OCI-LY7 (cell line): ENCODE measurements at regions not wholly inside any gene's neighbourhood (a gene's known extent, or its start where the extent isn't known, plus 50 kb on each side); places are given as distances from the start of the nearest gene placed in this dataset.

Source experiments
- BruUV-seq: library from RNA; stranded (reverse); fragments of 400-500 nt; replicated peaks from 2 replicates; lab custom pipeline; 2021; lab: Mats Ljungman, UMichigan
- CTCF ChIA-PET: fragments of 300-600 bp; sonication (Branson Sonifier 250); formaldehyde crosslinking; loops from one replicate; lab custom pipeline; 2022; ENCODE audit warnings: antibody characterized with exemption; ENCODE audit not compliant: unreplicated experiment; lab: Charles Lee
- POLR2A ChIA-PET: fragments of 300-600 bp; sonication (Branson Sonifier 250); formaldehyde crosslinking; loops from one replicate; lab custom pipeline; 2022; ENCODE audit warnings: antibody characterized with exemption; lab: Charles Lee
- DNase-seq: peaks from one replicate; pipeline ENCODE4 v3.0.0-alpha.2; 2015; ENCODE audit warnings: low spot score
- H2AFZ ChIP-seq: fragments of 200-600 bp; sonication (generic), shearing (Covaris generic); 2 replicates; pipeline ENCODE4 v1.6.1; 2014; ENCODE audit warnings: mild to moderate bottlenecking, antibody characterized with exemption, low read length, moderate library complexity
- H3K27ac ChIP-seq: fragments of 200-600 bp; sonication (generic); 2 replicates; pipeline ENCODE4 v1.5.1; 2014; ENCODE audit warnings: mixed run types, low read depth, mild to moderate bottlenecking, moderate library complexity, low read length, inconsistent platforms; ENCODE audit not compliant: poor library complexity, severe bottlenecking
- H3K36me3 ChIP-seq: fragments of 200-600 bp; sonication (generic); 2 replicates; pipeline ENCODE4 v1.6.1; 2014; ENCODE audit warnings: mild to moderate bottlenecking, antibody characterized with exemption, low read length, moderate library complexity, mixed read lengths; ENCODE audit not compliant: insufficient read depth
- H3K4me1 ChIP-seq: fragments of 200-600 bp; sonication (generic); 2 replicates; pipeline ENCODE4 v1.5.1; 2014; ENCODE audit warnings: mild to moderate bottlenecking, low read length; ENCODE audit not compliant: insufficient read depth, poor library complexity, severe bottlenecking
- H3K4me2 ChIP-seq: fragments of 200-600 bp; sonication (generic); 2 replicates; pipeline ENCODE4 v1.6.1; 2014; ENCODE audit warnings: mild to moderate bottlenecking, low read length
- H3K4me3 ChIP-seq: fragments of 200-600 bp; sonication (generic); 2 replicates; pipeline ENCODE4 v1.5.1; 2014; ENCODE audit warnings: mild to moderate bottlenecking, low read depth, low read length; ENCODE audit not compliant: poor library complexity, severe bottlenecking
- H3K79me2 ChIP-seq: fragments of 200-600 bp; sonication (generic); 2 replicates; pipeline ENCODE4 v1.6.1; 2016; ENCODE audit warnings: low read depth, mild to moderate bottlenecking, low read length, moderate library complexity, mixed read lengths; ENCODE audit not compliant: insufficient read depth
- H3K9me2 ChIP-seq: fragments of 200-600 bp; sonication (generic); 2 replicates; pipeline ENCODE4 v1.6.1; 2016; ENCODE audit warnings: mild to moderate bottlenecking, low read length, mixed read lengths; ENCODE audit not compliant: insufficient read depth
- H3K9me3 ChIP-seq: fragments of 200-600 bp; sonication (generic); 2 replicates; pipeline ENCODE4 v1.6.1; 2014; ENCODE audit warnings: mild to moderate bottlenecking, mixed run types, low read length, mixed read lengths
- H4K20me1 ChIP-seq: fragments of 200-600 bp; sonication (generic); 2 replicates; pipeline ENCODE4 v1.6.1; 2014; ENCODE audit warnings: mild to moderate bottlenecking, antibody characterized with exemption, low read length, moderate library complexity, mixed read lengths; ENCODE audit not compliant: insufficient read depth
- CTCF ChIP-seq: fragments of 200-600 bp; sonication (generic); conservative IDR thresholded peaks from 2 replicates; pipeline ENCODE4 v1.5.1; 2014; ENCODE audit warnings: mild to moderate bottlenecking, antibody characterized with exemption, low read length, moderate library complexity, mixed read lengths
- EZH2phosphoT487 ChIP-seq: fragments of 200-600 bp; sonication (generic); IDR thresholded peaks from 2 replicates; pipeline ENCODE4 v1.6.1; 2018; ENCODE audit warnings: low read depth, borderline replicate concordance, mild to moderate bottlenecking, mixed run types, antibody characterized with exemption, low read length, moderate library complexity, mixed read lengths
- intact Hi-C: fragments of 100-400 bp; cut with micrococcal nuclease; formaldehyde crosslinking; loops from one replicate; pipeline ENCODE4 v1.10.0; 2022; ENCODE audit not compliant: unreplicated experiment

GRCh38 chr14:26702721-26703230 lies 104.9 kb upstream of the NOVA1 start:
- Histone ChIP-seq H3K4me1 (no peaks in the 10 kb centered on the region), H3K36me3 (no peaks in the 10 kb centered on the region), H3K9me3 (no peaks in the 10 kb centered on the region), H3K4me3 (no peak overlapping the region), H3K79me2 (no peaks in the 10 kb centered on the region), H3K4me2 (no peak overlapping the region), H4K20me1 (no peaks in the 10 kb centered on the region), H3K9me2 (no peaks in the 10 kb centered on the region), H3K27ac (no peak overlapping the region), H2AFZ (no peak overlapping the region)
- DNase-seq = no peak
- intact Hi-C loops = no loop called here
- ChIA-PET POLR2A (no interaction called here), CTCF (no interaction called here)
- BruUV-seq = no TSS peak
- no peak for TF ChIP-seq EZH2phosphoT487
- no peak for TF ChIP-seq CTCF

DNA sequence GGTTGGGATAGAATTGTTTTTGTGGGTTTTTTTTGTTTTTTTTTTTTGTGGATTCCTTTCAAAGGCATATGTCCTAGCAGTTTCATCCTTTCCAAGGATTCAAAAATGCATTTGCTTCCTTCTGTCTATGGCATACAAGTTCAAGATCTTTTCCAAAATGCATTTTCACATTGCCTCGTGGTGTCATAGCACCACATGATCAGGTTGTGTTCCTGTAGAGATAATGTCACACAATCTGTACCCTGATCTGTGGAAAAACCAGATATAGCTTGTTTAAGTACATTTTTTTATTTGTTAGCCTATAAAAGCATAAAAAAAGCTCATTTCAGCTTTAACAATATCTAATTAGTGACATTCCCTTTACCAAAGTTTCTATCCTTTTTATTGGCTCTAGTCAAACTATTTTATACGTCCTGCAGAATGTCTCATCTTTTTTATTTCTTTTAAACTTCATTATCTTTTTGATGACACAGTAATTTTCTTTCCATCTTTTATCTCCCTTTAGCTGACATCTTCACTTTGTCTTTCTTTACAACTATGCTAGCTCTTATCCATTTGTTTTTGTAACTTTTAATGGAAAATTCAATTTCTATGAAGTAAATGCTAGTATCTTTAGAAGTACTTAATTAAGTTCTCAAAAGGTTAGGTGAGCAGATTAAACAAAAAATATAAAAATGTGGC lies 106.0 kb upstream of the NOVA1 start:
- no peak overlapping the region for H2AFZ ChIP-seq
- intact Hi-C loops = no loop called here
- no peaks in the 10 kb centered on the region for H3K79me2 ChIP-seq
- no peak overlapping the region for H3K27ac ChIP-seq
- H4K20me1 ChIP-seq = no peaks in the 10 kb centered on the region
- no peak for TF ChIP-seq CTCF
- no peak for TF ChIP-seq EZH2phosphoT487
- H3K4me1 ChIP-seq = no peaks in the 10 kb centered on the region
- no peak overlapping the region for H3K4me2 ChIP-seq
- CTCF ChIA-PET = no interaction called here
- POLR2A ChIA-PET = no interaction called here
- no peaks in the 10 kb centered on the region for H3K9me3 ChIP-seq
- no peaks in the 10 kb centered on the region for H3K9me2 ChIP-seq
- no peaks in the 10 kb centered on the region for H3K36me3 ChIP-seq
- H3K4me3 ChIP-seq = no peak overlapping the region
- DNase-seq = no peak
- no TSS peak for BruUV-seq

DNA sequence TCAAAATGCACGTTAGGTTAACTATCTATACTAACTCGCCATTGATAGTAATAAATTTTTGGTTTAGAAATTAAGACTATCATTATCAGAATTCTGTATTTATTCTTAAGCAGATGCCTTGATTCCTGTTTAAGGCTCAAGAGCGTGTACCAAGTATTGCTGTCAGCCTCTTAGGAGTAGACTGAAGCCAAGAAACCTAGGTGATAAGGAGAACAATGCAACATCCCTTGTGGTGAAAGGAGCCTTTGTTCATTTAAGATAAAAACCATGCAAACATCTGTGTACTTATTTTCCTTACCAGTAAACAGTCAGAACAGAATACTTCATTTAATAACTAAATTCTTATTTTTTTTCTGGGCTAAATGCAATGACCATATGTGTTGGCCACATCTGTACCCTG lies 109.4 kb upstream of the NOVA1 start:
- H3K4me2 ChIP-seq = no peak overlapping the region

More for the DNA sequence above, 109.4 kb upstream of the NOVA1 start:
- Histone ChIP-seq H3K79me2 (no peaks in the 10 kb centered on the region), H3K27ac (no peak overlapping the region), H3K4me3 (no peak overlapping the region), H3K9me3 (no peaks in the 10 kb centered on the region), H3K36me3 (no peaks in the 10 kb centered on the region), H4K20me1 (no peaks in the 10 kb centered on the region), H2AFZ (no peak overlapping the region), H3K9me2 (no peaks in the 10 kb centered on the region), H3K4me1 (no peaks in the 10 kb centered on the region)
- POLR2A ChIA-PET = no interaction called here
- DNase-seq = no peak
- CTCF ChIA-PET = no interaction called here
- intact Hi-C loops = no loop called here
- TF ChIP-seq CTCF = no peak
- no peak for TF ChIP-seq EZH2phosphoT487
- no TSS peak for BruUV-seq
